HL-60 (cell line): ENCODE measurements at regions not wholly inside any gene's neighbourhood (a gene's known extent, or its start where the extent isn't known, plus 50 kb on each side); places are given as distances from the start of the nearest gene placed in this dataset.

ENCODE experiments used
- DNase-seq, 2 experiments: peaks; one replicate each; pipeline ENCODE4 v3.0.0-alpha.2; 2010 to 2020; ENCODE audit warnings: low read depth in 1 of 2, low spot score in 1 of 2
- H3K27ac ChIP-seq: fragments of 250-450 bp; sonication (Bioruptor Pico); replicated peaks from 2 replicates; pipeline ENCODE4 v1.5.1; 2020; ENCODE audit warnings: mild to moderate bottlenecking, moderate library complexity
- H3K27me3 ChIP-seq: fragments of 250-450 bp; sonication (Bioruptor Pico); 2 replicates; pipeline ENCODE4 v1.5.1; 2021; ENCODE audit warnings: mild to moderate bottlenecking, moderate library complexity; ENCODE audit not compliant: insufficient read depth, poor library complexity, severe bottlenecking
- H3K4me3 ChIP-seq: replicated peaks from 2 replicates; pipeline ENCODE4 v1.5.1; 2011; ENCODE audit warnings: mild to moderate bottlenecking, control low read depth, low read length; ENCODE audit not compliant: insufficient read depth
- GABPA ChIP-seq: IDR thresholded peaks from 2 replicates; pipeline ENCODE4 v1.6.1; 2012; ENCODE audit warnings: low read depth
- POLR2AphosphoS5 ChIP-seq: IDR thresholded peaks from 2 replicates; pipeline ENCODE4 v1.6.1; 2012; ENCODE audit warnings: low read depth
- SPI1 ChIP-seq: IDR thresholded peaks from 2 replicates; pipeline ENCODE4 v1.6.1; 2012; ENCODE audit warnings: low read depth, mild to moderate bottlenecking, borderline replicate concordance
- TF ChIP-seq, protein P1 (sequence below): IDR thresholded peaks from 2 replicates; pipeline ENCODE4 v1.6.1; 2012; ENCODE audit warnings: low read depth; ENCODE audit not compliant: insufficient replicate concordance
- TF ChIP-seq, protein P2 (sequence below): IDR thresholded peaks from one replicate; pipeline ENCODE4 v1.5.1; 2011; ENCODE audit warnings: low read length, control low read depth, inconsistent platforms; ENCODE audit not compliant: insufficient read depth

DNA sequence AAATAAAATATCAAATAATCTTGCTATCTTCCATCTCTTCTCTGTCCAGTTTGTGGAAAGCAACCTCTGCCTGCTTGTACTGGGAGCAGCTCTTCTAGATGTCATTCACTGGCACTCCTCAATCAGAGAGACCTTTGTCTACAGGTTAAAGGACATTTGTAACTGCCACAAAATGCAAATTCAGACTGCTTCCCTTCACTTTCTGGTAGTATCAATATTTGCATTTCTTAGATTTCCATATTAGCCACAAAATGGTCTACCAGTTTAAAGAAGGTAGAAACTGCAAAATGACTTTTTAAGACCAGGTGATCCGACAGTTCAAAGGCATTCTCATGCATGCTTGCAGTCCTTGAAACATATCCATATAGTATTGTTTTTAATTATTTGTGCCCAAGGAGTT is 51.7 kb upstream of the RCN1 start:
- H3K27ac ChIP-seq, result no peak overlapping the region
- no peaks in the 10 kb centered on the region for H3K27me3 ChIP-seq
- no peak overlapping the region for H3K4me3 ChIP-seq
- DNase-seq, result no peak
- TF ChIP-seq, protein P1, sequence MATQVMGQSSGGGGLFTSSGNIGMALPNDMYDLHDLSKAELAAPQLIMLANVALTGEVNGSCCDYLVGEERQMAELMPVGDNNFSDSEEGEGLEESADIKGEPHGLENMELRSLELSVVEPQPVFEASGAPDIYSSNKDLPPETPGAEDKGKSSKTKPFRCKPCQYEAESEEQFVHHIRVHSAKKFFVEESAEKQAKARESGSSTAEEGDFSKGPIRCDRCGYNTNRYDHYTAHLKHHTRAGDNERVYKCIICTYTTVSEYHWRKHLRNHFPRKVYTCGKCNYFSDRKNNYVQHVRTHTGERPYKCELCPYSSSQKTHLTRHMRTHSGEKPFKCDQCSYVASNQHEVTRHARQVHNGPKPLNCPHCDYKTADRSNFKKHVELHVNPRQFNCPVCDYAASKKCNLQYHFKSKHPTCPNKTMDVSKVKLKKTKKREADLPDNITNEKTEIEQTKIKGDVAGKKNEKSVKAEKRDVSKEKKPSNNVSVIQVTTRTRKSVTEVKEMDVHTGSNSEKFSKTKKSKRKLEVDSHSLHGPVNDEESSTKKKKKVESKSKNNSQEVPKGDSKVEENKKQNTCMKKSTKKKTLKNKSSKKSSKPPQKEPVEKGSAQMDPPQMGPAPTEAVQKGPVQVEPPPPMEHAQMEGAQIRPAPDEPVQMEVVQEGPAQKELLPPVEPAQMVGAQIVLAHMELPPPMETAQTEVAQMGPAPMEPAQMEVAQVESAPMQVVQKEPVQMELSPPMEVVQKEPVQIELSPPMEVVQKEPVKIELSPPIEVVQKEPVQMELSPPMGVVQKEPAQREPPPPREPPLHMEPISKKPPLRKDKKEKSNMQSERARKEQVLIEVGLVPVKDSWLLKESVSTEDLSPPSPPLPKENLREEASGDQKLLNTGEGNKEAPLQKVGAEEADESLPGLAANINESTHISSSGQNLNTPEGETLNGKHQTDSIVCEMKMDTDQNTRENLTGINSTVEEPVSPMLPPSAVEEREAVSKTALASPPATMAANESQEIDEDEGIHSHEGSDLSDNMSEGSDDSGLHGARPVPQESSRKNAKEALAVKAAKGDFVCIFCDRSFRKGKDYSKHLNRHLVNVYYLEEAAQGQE, result no peak
- TF ChIP-seq SPI1, result no peak
- TF ChIP-seq GABPA, result no peak
- TF ChIP-seq, protein P2, sequence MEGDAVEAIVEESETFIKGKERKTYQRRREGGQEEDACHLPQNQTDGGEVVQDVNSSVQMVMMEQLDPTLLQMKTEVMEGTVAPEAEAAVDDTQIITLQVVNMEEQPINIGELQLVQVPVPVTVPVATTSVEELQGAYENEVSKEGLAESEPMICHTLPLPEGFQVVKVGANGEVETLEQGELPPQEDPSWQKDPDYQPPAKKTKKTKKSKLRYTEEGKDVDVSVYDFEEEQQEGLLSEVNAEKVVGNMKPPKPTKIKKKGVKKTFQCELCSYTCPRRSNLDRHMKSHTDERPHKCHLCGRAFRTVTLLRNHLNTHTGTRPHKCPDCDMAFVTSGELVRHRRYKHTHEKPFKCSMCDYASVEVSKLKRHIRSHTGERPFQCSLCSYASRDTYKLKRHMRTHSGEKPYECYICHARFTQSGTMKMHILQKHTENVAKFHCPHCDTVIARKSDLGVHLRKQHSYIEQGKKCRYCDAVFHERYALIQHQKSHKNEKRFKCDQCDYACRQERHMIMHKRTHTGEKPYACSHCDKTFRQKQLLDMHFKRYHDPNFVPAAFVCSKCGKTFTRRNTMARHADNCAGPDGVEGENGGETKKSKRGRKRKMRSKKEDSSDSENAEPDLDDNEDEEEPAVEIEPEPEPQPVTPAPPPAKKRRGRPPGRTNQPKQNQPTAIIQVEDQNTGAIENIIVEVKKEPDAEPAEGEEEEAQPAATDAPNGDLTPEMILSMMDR, result no peak
- no peak for TF ChIP-seq POLR2AphosphoS5

DNA sequence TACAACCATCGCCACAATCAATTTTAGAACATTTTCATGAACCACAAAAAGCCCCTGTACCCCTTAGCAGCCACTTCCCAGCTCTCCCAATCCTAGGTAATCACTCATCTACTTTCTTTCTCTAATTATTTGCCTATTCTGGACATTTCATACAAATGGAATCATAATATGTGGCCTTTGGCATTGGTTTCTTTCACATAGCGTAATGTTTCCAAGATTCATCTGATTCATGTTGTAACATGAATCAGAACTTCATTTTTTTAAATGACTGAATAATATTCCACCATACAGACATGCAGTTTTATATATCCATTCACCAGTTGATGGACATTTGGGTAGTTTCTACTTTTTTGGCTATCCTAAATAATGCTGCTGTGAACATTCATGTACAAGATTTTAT is 56.2 kb upstream of the RCN1 start:
- TF ChIP-seq SPI1 (no peak), POLR2AphosphoS5 (no peak), GABPA (no peak)
- TF ChIP-seq, protein P2, result no peak
- TF ChIP-seq, protein P1, result no peak
- Histone ChIP-seq H3K4me3 (no peak overlapping the region), H3K27ac (no peak overlapping the region), H3K27me3 (peaks cover 3% of the 10 kb centered on the region)
- no peak for DNase-seq

DNA sequence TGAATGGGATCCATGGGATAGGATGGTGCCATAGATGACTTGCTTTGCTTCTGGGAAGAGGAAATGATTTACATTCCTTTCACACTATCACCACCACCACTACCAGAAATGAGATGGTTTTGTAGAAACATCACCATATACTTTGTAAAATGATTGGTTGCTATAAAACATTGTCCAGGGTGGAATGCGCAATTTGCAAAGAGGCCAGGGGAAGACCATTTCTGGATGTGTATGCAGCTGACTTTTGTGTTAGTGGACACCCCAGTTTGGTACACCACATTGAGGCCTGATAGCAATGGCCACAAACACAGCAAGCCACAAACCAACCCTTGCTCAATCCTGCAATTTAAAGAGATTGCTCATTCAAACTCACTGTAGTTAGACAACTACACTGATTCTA is 56.7 kb upstream of the RCN1 start:
- no peak overlapping the region for H3K4me3 ChIP-seq
- no peak for DNase-seq
- H3K27ac ChIP-seq, result no peak overlapping the region
- TF ChIP-seq SPI1 (no peak), GABPA (no peak), POLR2AphosphoS5 (no peak)
- TF ChIP-seq, protein P1, result no peak
- TF ChIP-seq, protein P2, result no peak
- H3K27me3 ChIP-seq, result peaks cover 3% of the 10 kb centered on the region
